Cardiac fibroblast (primary cell): ENCODE measurements at regions not wholly inside any gene's neighbourhood (a gene's known extent, or its start where the extent isn't known, plus 50 kb on each side); places are given as distances from the start of the nearest gene placed in this dataset.
"Not testable (repeated sequence)": the region's sequence is repeated elsewhere in the genome, so short reads cannot be mapped to it uniquely, and the experiment has no call there.

ENCODE experiments used
- DNase-seq, 2 donors: peaks; one replicate each; pipeline versions ENCODE4 v3.0.0 to v3.0.0-alpha.2; 2010; ENCODE audit warnings: low read depth in 2 of 2
- H3K4me3 ChIP-seq, 2 donors: replicated peaks in 1 of 2; 1 replicate in 1 of 2; 2 replicates in 1 of 2; pipeline ENCODE4 v1.5.1; 2011; ENCODE audit warnings: low read depth in 2 of 2, low read length in 2 of 2, mild to moderate bottlenecking in 2 of 2, moderate library complexity in 1 of 2
- TF ChIP-seq, protein P1 (sequence below): IDR thresholded peaks from one replicate; pipeline ENCODE4 v1.5.1; 2011; ENCODE audit warnings: low read depth, mild to moderate bottlenecking, low read length, inconsistent platforms

GRCh38 chr1:38584448-38585355 lies 274.9 kb downstream of the RRAGC start:
- no peak for DNase-seq
- TF ChIP-seq, protein P1, sequence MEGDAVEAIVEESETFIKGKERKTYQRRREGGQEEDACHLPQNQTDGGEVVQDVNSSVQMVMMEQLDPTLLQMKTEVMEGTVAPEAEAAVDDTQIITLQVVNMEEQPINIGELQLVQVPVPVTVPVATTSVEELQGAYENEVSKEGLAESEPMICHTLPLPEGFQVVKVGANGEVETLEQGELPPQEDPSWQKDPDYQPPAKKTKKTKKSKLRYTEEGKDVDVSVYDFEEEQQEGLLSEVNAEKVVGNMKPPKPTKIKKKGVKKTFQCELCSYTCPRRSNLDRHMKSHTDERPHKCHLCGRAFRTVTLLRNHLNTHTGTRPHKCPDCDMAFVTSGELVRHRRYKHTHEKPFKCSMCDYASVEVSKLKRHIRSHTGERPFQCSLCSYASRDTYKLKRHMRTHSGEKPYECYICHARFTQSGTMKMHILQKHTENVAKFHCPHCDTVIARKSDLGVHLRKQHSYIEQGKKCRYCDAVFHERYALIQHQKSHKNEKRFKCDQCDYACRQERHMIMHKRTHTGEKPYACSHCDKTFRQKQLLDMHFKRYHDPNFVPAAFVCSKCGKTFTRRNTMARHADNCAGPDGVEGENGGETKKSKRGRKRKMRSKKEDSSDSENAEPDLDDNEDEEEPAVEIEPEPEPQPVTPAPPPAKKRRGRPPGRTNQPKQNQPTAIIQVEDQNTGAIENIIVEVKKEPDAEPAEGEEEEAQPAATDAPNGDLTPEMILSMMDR, result no peak

DNA sequence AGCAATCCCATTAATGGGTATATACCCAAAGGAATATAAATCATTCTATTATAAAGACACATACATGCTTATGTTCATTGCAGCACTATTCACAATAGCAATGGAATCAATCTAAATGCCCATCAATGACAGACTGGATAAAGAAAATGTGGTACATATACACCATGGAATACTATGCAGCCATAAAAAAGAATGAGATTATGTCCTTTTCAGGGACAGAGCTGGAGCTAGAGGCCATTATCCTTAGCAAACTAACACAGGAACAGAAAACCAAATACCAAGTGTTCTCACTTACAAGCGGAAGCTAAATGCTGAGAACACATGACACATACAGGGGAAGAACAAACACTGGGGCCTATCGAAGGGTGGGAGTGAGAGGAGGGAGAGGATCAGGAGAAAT lies 276.3 kb downstream of the RRAGC start:
- not testable (repeated sequence) for DNase-seq

More at GRCh38 chr1:38584448-38585355, 274.9 kb downstream of the RRAGC start:
- H3K4me3 ChIP-seq, result no peak overlapping the region

GRCh38 chr1:38581396-38581795 lies 278.2 kb downstream of the RRAGC start:
- DNase-seq, result no peak
- H3K4me3 ChIP-seq, result no peak overlapping the region
- TF ChIP-seq, protein P1, result no peak

More for the DNA sequence above, 276.3 kb downstream of the RRAGC start:
- not testable (repeated sequence) for H3K4me3 ChIP-seq

GRCh38 chr1:38580594-38580993 lies 279.0 kb downstream of the RRAGC start:
- peak in 1 of 2 donors; percentile 3 for DNase-seq
- H3K4me3 ChIP-seq, result no peak overlapping the region
- TF ChIP-seq, protein P1, result no peak

GRCh38 chr1:38579056-38579455 lies 280.5 kb downstream of the RRAGC start:
- no peak for DNase-seq

GRCh38 chr1:38578271-38578951 lies 281.2 kb downstream of the RRAGC start:
- DNase-seq, result no peak
- TF ChIP-seq, protein P1, result no peak
- no peak overlapping the region for H3K4me3 ChIP-seq

More at GRCh38 chr1:38579056-38579455, 280.5 kb downstream of the RRAGC start:
- no peak overlapping the region for H3K4me3 ChIP-seq
- TF ChIP-seq, protein P1, result no peak

GRCh38 chr1:38577937-38578270 lies 281.7 kb downstream of the RRAGC start:
- no peak for DNase-seq
- no peak overlapping the region for H3K4me3 ChIP-seq
- TF ChIP-seq, protein P1, result no peak
